ENCODE measurements at regions not wholly inside any gene's neighbourhood (a gene's known extent, or its start where the extent isn't known, plus 50 kb on each side); places are given as distances from the start of the nearest gene placed in this dataset.

DNA sequence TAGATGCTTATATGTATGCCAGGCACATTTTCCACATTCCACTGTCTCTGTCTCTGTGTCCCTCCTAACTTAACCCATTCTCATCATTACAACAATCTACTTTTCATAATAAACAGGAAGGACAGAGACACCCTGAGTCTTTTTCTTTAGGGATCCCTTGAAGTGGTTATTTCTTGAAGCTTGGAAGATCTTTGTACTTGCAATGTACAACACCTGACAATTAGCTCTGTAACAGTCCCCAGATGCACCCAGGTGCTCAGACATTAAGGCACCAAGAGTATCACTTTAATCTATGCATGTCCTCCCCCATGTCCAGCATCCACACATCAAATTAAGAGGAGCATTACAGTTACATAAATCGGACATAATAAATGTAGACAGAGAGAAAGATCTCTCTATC, 309.6 kb upstream of the KCNH8 start:
- in situ Hi-C loops (cut with MboI; ENCODE audit: low sequenced_read_pairs) (no loop called here), intact Hi-C loops (cut with micrococcal nuclease) (no loop called here)

More for the DNA sequence above, 309.6 kb upstream of the KCNH8 start:
- Histone ChIP-seq H4K91ac (ENCODE audit: insufficient read depth, low read depth, low read length) (no peak overlapping the region), H2BK120ac (ENCODE audit: low read depth, low read length) (no peak overlapping the region), H3K36me3 (ENCODE audit: control insufficient read depth, insufficient read depth, low read length) (no peaks in the 10 kb centered on the region), H3K9ac (ENCODE audit: low read depth, low read length) (no peak overlapping the region), H2BK20ac (ENCODE audit: low read depth, low read length) (no peak overlapping the region), H3K4me3 (ENCODE audit: insufficient read depth, low read depth, low read length) (no peak overlapping the region), H3K23ac (ENCODE audit: low read depth, low read length) (no peak overlapping the region), H4K8ac (ENCODE audit: low read depth in 2 of 2, low read length in 2 of 2) (no peak overlapping the region), H2AFZ (replicated peaks; ENCODE audit: low read length, poor library complexity) (no peak overlapping the region), H2AK5ac (ENCODE audit: low read depth, low read length) (no peak overlapping the region), H3K56ac (ENCODE audit: extremely low read depth, insufficient read depth, low read length) (no peak overlapping the region), H3K79me1 (ENCODE audit: low read depth in 1 of 2, low read length in 2 of 2) (no peaks in the 10 kb centered on the region), H3K4me1 (ENCODE audit: control insufficient read depth, insufficient read depth, low read length) (no peaks in the 10 kb centered on the region), H3K18ac (ENCODE audit: low read depth, low read length) (no peak overlapping the region), H3K27ac (ENCODE audit: insufficient read depth, low read length) (no peak overlapping the region), H3K14ac (replicated peaks; ENCODE audit: low read depth, low read length) (no peak overlapping the region), H3K27me3 (ENCODE audit: control insufficient read depth, insufficient read depth, low read length) (no peaks in the 10 kb centered on the region), H3K4me2 (ENCODE audit: low read depth, low read length) (no peak overlapping the region), H2AK9ac (replicated peaks; ENCODE audit: low read depth, low read length, poor library complexity) (no peak overlapping the region), H3K9me3 (ENCODE audit: control insufficient read depth, insufficient read depth, low read length) (peaks cover 5% of the 10 kb centered on the region), H4K5ac (ENCODE audit: low read depth, low read length) (no peak overlapping the region), H2BK5ac (ENCODE audit: low read depth, low read length, poor library complexity, severe bottlenecking) (no peak overlapping the region), H2BK15ac (ENCODE audit: low read depth, low read length) (no peak overlapping the region), H3K9me1 (ENCODE audit: insufficient read depth, low read length) (no peaks in the 10 kb centered on the region), H3K4ac (ENCODE audit: low read depth, low read length) (no peak overlapping the region), H4K20me1 (ENCODE audit: insufficient read depth, low read length) (no peaks in the 10 kb centered on the region)
- POLR2A ChIA-PET (ENCODE audit: unreplicated experiment) = no interaction called here
- CTCF ChIA-PET = no interaction called here
- dilution Hi-C loops (cut with HindIII; ENCODE audit: low sequenced_read_pairs, unreplicated experiment) = no loop called here
- DNase-seq = no peak
- WGBS, 2 experiments (ENCODE audit: extremely low coverage in 2 of 2, insufficient read length in 1 of 2) = no CpG with 5 or more reads among the region's 1 CpG
- no peak for ATAC-seq (ENCODE audit: low read depth)
- no TSS peak for BruUV-seq (replicated peaks)
- TF ChIP-seq MAFK (IDR thresholded peaks at IDR 0.05; ENCODE audit: low read depth, low read length) (no peak), CEBPB (IDR thresholded peaks at IDR 0.05; ENCODE audit: low read depth, low read length) (no peak), MXI1 (IDR thresholded peaks at IDR 0.05; ENCODE audit: borderline replicate concordance, low read depth, low read length) (no peak), CHD1 (IDR thresholded peaks at IDR 0.05; ENCODE audit: low read depth, low read length) (no peak), MAZ (IDR thresholded peaks at IDR 0.05; ENCODE audit: borderline replicate concordance, low read depth, low read length) (no peak), NFE2L2 (IDR thresholded peaks at IDR 0.05; ENCODE audit: low read depth, low read length) (no peak), USF2 (IDR thresholded peaks at IDR 0.05; ENCODE audit: low read depth, low read length) (no peak), RAD21 (IDR thresholded peaks at IDR 0.05; ENCODE audit: low read length) (no peak), SMC3 (IDR thresholded peaks at IDR 0.05; ENCODE audit: low read depth, low read length) (no peak)
- TF ChIP-seq, protein P1, sequence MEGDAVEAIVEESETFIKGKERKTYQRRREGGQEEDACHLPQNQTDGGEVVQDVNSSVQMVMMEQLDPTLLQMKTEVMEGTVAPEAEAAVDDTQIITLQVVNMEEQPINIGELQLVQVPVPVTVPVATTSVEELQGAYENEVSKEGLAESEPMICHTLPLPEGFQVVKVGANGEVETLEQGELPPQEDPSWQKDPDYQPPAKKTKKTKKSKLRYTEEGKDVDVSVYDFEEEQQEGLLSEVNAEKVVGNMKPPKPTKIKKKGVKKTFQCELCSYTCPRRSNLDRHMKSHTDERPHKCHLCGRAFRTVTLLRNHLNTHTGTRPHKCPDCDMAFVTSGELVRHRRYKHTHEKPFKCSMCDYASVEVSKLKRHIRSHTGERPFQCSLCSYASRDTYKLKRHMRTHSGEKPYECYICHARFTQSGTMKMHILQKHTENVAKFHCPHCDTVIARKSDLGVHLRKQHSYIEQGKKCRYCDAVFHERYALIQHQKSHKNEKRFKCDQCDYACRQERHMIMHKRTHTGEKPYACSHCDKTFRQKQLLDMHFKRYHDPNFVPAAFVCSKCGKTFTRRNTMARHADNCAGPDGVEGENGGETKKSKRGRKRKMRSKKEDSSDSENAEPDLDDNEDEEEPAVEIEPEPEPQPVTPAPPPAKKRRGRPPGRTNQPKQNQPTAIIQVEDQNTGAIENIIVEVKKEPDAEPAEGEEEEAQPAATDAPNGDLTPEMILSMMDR (conservative IDR thresholded peaks at IDR 0.05; ENCODE audit: low read depth, low read length) = no peak
- TF ChIP-seq, protein P2, sequence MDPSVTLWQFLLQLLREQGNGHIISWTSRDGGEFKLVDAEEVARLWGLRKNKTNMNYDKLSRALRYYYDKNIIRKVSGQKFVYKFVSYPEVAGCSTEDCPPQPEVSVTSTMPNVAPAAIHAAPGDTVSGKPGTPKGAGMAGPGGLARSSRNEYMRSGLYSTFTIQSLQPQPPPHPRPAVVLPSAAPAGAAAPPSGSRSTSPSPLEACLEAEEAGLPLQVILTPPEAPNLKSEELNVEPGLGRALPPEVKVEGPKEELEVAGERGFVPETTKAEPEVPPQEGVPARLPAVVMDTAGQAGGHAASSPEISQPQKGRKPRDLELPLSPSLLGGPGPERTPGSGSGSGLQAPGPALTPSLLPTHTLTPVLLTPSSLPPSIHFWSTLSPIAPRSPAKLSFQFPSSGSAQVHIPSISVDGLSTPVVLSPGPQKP (IDR thresholded peaks at IDR 0.05; ENCODE audit: borderline replicate concordance, low read depth, low read length) = no peak
